ENCODE measurements at regions not wholly inside any gene's neighbourhood (a gene's known extent, or its start where the extent isn't known, plus 50 kb on each side); places are given as distances from the start of the nearest gene placed in this dataset.

- no peak for DNase-seq (ENCODE audit: low read depth, low spot score)
- TF ChIP-seq FOS (IDR thresholded peaks at IDR 0.05; ENCODE audit: borderline replicate concordance, insufficient read depth, low read length), result no peak
- TF ChIP-seq POLR2AphosphoS5 (IDR thresholded peaks at IDR 0.05; ENCODE audit: insufficient read depth, low read depth, low read length), result no peak
- no peak for TF ChIP-seq MYC (IDR thresholded peaks at IDR 0.05; ENCODE audit: low read depth, low read length)
- TF ChIP-seq EZH2 (IDR thresholded peaks at IDR 0.05; ENCODE audit: borderline replicate concordance, low read depth, low read length, severe bottlenecking), result no peak
- no peak for TF ChIP-seq CTCF (IDR thresholded peaks at IDR 0.05; ENCODE audit: extremely low read depth in 1 of 2, insufficient read depth in 1 of 2, low read depth in 1 of 2, low read length in 2 of 2)
- TF ChIP-seq POLR2A (IDR thresholded peaks at IDR 0.05; ENCODE audit: low read depth, low read length), result no peak
- TF ChIP-seq MAX (IDR thresholded peaks at IDR 0.05; ENCODE audit: insufficient read depth, insufficient read length), result no peak
- TF ChIP-seq JUN (IDR thresholded peaks at IDR 0.05; ENCODE audit: borderline replicate concordance, insufficient read depth, insufficient read length, low read depth), result no peak
- no peak for TF ChIP-seq GATA2 (IDR thresholded peaks at IDR 0.05; ENCODE audit: insufficient read depth, insufficient read length, low read depth, low read length)
- CTCF ChIA-PET, result no interaction called here
- H3K4me2 ChIP-seq (ENCODE audit: insufficient read depth, low read length), result no peak overlapping the region
- no TSS peak for BruUV-seq (replicated peaks)
- FAIRE-seq, result no peak
- H3K4me1 ChIP-seq (ENCODE audit: control insufficient read depth, extremely low read depth, insufficient read depth, low read length), result no peaks in the 10 kb centered on the region
- no peaks in the 10 kb centered on the region for H3K36me3 ChIP-seq (ENCODE audit: control insufficient read depth in 2 of 2, extremely low read depth in 1 of 2, insufficient read depth in 2 of 2, low read length in 2 of 2)
- H3K9me3 ChIP-seq (replicated peaks; ENCODE audit: control insufficient read depth, insufficient read depth, low read length), result no peaks in the 10 kb centered on the region
- no peaks in the 10 kb centered on the region for H3K79me2 ChIP-seq (ENCODE audit: control insufficient read depth, insufficient read depth, low read length)
- no peak overlapping the region for H2AFZ ChIP-seq (ENCODE audit: low read depth, low read length)
- no peak overlapping the region for H3K9ac ChIP-seq (replicated peaks; ENCODE audit: extremely low read depth, insufficient read depth, low read length)
- H4K20me1 ChIP-seq (replicated peaks; ENCODE audit: control insufficient read depth, extremely low read depth, insufficient read depth, low read length), result no peaks in the 10 kb centered on the region
- intact Hi-C loops (cut with micrococcal nuclease) (no loop called here), dilution Hi-C loops (cut with MboI; ENCODE audit: extremely low pct_ligation_motif_present, low sequenced_read_pairs) (no loop called here)
- no peak overlapping the region for H3K27ac ChIP-seq (ENCODE audit: insufficient read depth, low read depth, low read length)
- no peak overlapping the region for H3K4me3 ChIP-seq (replicated peaks in 1 of 3; ENCODE audit: insufficient read depth in 1 of 3, low read depth in 1 of 3, low read length in 3 of 3)
- no peaks in the 10 kb centered on the region for H3K27me3 ChIP-seq (ENCODE audit: control insufficient read depth in 2 of 2, insufficient read depth in 2 of 2, low read length in 2 of 2)
- no peaks in the 10 kb centered on the region for H3K9me1 ChIP-seq (replicated peaks; ENCODE audit: control insufficient read depth, extremely low read depth, insufficient read depth, low read length)
- POLR2A ChIA-PET, result no interaction called here
These were observed 93.1 kb upstream of the WWC1 start for GRCh38 chr5:168198359-168198758.

All from endothelial cell of umbilical vein (primary cell).